Neural progenitor cell (in vitro differentiated cells): ENCODE measurements at regions not wholly inside any gene's neighbourhood (a gene's known extent, or its start where the extent isn't known, plus 50 kb on each side); places are given as distances from the start of the nearest gene placed in this dataset.

Experiments used
- DNase-seq: peaks from one replicate; pipeline ENCODE4 v3.0.0-alpha.2; 2016; ENCODE audit warnings: low spot score
- H2AFZ ChIP-seq: fragments of 200-600 bp; sonication (generic); replicated peaks from 2 replicates; pipeline ENCODE4 v1.6.1; 2016; ENCODE audit warnings: antibody characterized with exemption
- H3F3A ChIP-seq: fragments of 200-600 bp; sonication (generic); 2 replicates; pipeline ENCODE4 v1.6.1; 2016; ENCODE audit warnings: antibody characterized with exemption, low read depth
- H3K27ac ChIP-seq: fragments of 200-600 bp; sonication (generic); 2 replicates; pipeline ENCODE4 v1.5.1; 2016; ENCODE audit warnings: mild to moderate bottlenecking
- H3K27me3 ChIP-seq: fragments of 200-600 bp; sonication (generic); 2 replicates; pipeline ENCODE4 v1.6.1; 2016; ENCODE audit warnings: mild to moderate bottlenecking, moderate library complexity
- H3K36me3 ChIP-seq: fragments of 200-600 bp; sonication (generic); 2 replicates; pipeline ENCODE4 v1.5.1; 2016
- H3K4me1 ChIP-seq: fragments of 200-600 bp; sonication (generic); 2 replicates; pipeline ENCODE4 v1.6.1; 2016; ENCODE audit warnings: mixed run types
- H3K4me2 ChIP-seq: fragments of 200-600 bp; sonication (generic); 2 replicates; pipeline ENCODE4 v1.6.1; 2016
- H3K4me3 ChIP-seq: fragments of 200-600 bp; sonication (generic); 2 replicates; pipeline ENCODE4 v1.5.1; 2016
- H3K79me2 ChIP-seq: fragments of 200-600 bp; sonication (generic); 2 replicates; pipeline ENCODE4 v1.6.1; 2016; ENCODE audit warnings: low read depth
- H3K9ac ChIP-seq: fragments of 200-600 bp; sonication (generic); 2 replicates; pipeline ENCODE4 v1.6.1; 2016
- H3K9me3 ChIP-seq: fragments of 200-600 bp; sonication (generic); 2 replicates; pipeline ENCODE4 v1.5.1; 2016; ENCODE audit warnings: low read depth
- H4K20me1 ChIP-seq: fragments of 200-600 bp; sonication (generic); 2 replicates; pipeline ENCODE4 v1.6.1; 2016; ENCODE audit warnings: low read depth
- H3K27ac Mint-ChIP-seq: 3 replicates; pipeline ENCODE4 v1.8.0; 2021; ENCODE audit warnings: mixed read lengths
- H3K27me3 Mint-ChIP-seq: 2 replicates; pipeline ENCODE4 v1.8.0; 2022; ENCODE audit warnings: low read depth, mild to moderate bottlenecking, inconsistent platforms, moderate library complexity, mixed read lengths; ENCODE audit not compliant: insufficient read depth
- H3K36me3 Mint-ChIP-seq: 3 replicates; pipeline ENCODE4 v1.8.0; 2021; ENCODE audit warnings: mixed read lengths
- H3K4me1 Mint-ChIP-seq: 3 replicates; pipeline ENCODE4 v1.8.0; 2021; ENCODE audit warnings: mixed read lengths
- H3K4me3 Mint-ChIP-seq: 3 replicates; pipeline ENCODE4 v1.8.0; 2021; ENCODE audit warnings: mild to moderate bottlenecking, moderate library complexity, mixed read lengths
- H3K9me3 Mint-ChIP-seq: 3 replicates; pipeline ENCODE4 v1.8.0; 2020; ENCODE audit warnings: mixed read lengths
- EZH2 ChIP-seq: fragments of 200-600 bp; sonication (generic); IDR thresholded peaks from 2 replicates; pipeline ENCODE4 v1.6.1; 2017; ENCODE audit warnings: antibody characterized with exemption, mild to moderate bottlenecking, moderate library complexity
- EZH2phosphoT487 ChIP-seq: fragments of 200-600 bp; sonication (generic); IDR thresholded peaks from 2 replicates; pipeline ENCODE4 v1.6.1; 2017; ENCODE audit warnings: antibody characterized with exemption
- TF ChIP-seq, protein P1 (sequence below): fragments of 200-600 bp; sonication (generic); IDR thresholded peaks from 2 replicates; pipeline ENCODE4 v1.5.1; 2017; ENCODE audit warnings: antibody characterized with exemption, mild to moderate bottlenecking

DNA sequence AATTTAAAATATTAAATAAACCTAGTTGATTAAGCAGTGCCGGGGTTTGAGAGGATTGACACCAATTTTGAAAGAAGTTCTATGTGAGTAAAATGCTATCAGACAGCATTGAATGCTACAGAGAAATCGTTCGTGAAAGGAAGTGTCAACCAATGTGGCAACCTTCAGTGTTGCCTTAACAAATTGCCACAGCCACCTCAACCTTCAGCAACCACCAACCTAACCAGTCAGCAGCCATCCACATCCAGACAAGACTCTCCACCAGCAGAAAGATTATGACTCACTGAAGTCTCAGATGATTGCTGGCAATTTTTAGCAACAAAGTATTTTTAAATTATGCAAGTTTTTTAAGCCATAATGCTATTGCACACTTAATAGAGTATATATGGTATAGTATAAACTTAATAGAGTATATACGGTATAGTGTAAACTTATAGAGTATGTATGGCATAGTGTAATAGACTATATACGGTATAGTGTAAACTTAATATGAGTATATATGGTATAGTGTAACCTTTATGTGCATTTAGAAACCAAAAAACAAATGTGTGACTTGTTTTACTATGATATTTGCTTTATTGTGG is 65.3 kb upstream of the ID4 start:
- Mint-ChIP-seq H3K9me3 (peaks cover 3% of the 10 kb centered on the region), H3K36me3 (no peaks in the 10 kb centered on the region), H3K27ac (no peak overlapping the region), H3K4me3 (no peak overlapping the region), H3K27me3 (peaks cover 2% of the 10 kb centered on the region), H3K4me1 (no peaks in the 10 kb centered on the region)
- Histone ChIP-seq H3K9ac (no peak overlapping the region), H3K4me3 (no peak overlapping the region), H3K4me2 (no peak overlapping the region), H3K27me3 (no peaks in the 10 kb centered on the region), H3K79me2 (no peaks in the 10 kb centered on the region), H3K36me3 (no peaks in the 10 kb centered on the region), H2AFZ (no peak overlapping the region), H3K27ac (no peak overlapping the region), H3F3A (no peaks in the 10 kb centered on the region), H3K4me1 (no peaks in the 10 kb centered on the region), H3K9me3 (no peaks in the 10 kb centered on the region), H4K20me1 (no peaks in the 10 kb centered on the region)
- no peak for TF ChIP-seq EZH2
- no peak for TF ChIP-seq EZH2phosphoT487
- TF ChIP-seq, protein P1, sequence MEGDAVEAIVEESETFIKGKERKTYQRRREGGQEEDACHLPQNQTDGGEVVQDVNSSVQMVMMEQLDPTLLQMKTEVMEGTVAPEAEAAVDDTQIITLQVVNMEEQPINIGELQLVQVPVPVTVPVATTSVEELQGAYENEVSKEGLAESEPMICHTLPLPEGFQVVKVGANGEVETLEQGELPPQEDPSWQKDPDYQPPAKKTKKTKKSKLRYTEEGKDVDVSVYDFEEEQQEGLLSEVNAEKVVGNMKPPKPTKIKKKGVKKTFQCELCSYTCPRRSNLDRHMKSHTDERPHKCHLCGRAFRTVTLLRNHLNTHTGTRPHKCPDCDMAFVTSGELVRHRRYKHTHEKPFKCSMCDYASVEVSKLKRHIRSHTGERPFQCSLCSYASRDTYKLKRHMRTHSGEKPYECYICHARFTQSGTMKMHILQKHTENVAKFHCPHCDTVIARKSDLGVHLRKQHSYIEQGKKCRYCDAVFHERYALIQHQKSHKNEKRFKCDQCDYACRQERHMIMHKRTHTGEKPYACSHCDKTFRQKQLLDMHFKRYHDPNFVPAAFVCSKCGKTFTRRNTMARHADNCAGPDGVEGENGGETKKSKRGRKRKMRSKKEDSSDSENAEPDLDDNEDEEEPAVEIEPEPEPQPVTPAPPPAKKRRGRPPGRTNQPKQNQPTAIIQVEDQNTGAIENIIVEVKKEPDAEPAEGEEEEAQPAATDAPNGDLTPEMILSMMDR: no peak
- DNase-seq: no peak

DNA sequence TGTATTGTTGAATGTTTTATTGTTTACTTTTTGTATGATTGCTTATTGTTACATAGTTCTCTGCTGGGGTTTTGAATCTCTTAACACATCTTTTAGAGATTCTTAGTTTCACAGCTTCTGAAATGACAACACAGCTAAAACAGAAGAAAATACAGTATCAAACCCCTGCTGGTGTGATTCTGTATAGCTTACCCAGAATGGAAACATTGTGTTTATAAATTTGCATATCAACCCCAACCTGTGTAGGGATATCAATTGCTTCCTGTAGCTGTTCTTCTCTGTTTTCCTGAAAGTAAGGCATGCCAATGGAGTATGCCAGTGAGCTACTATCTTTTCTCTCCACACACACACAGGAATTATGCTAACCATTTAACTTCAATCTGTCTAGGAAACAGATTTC is 64.3 kb upstream of the ID4 start:
- Histone ChIP-seq H3K36me3 (no peaks in the 10 kb centered on the region), H3K79me2 (no peaks in the 10 kb centered on the region), H3K9me3 (no peaks in the 10 kb centered on the region), H3K27ac (no peak overlapping the region), H3K4me1 (no peaks in the 10 kb centered on the region), H4K20me1 (no peaks in the 10 kb centered on the region), H3K27me3 (no peaks in the 10 kb centered on the region), H3K4me3 (no peak overlapping the region), H3K4me2 (no peak overlapping the region), H3K9ac (no peak overlapping the region), H2AFZ (no peak overlapping the region), H3F3A (no peaks in the 10 kb centered on the region)
- TF ChIP-seq EZH2 (no peak), EZH2phosphoT487 (no peak)
- TF ChIP-seq, protein P1: no peak
- peaks cover 3% of the 10 kb centered on the region for H3K9me3 Mint-ChIP-seq
- DNase-seq: no peak
- H3K4me3 Mint-ChIP-seq: no peak overlapping the region
- H3K4me1 Mint-ChIP-seq: no peaks in the 10 kb centered on the region
- H3K27ac Mint-ChIP-seq: no peak overlapping the region
- H3K36me3 Mint-ChIP-seq: no peaks in the 10 kb centered on the region
- H3K27me3 Mint-ChIP-seq: peaks cover 2% of the 10 kb centered on the region

DNA sequence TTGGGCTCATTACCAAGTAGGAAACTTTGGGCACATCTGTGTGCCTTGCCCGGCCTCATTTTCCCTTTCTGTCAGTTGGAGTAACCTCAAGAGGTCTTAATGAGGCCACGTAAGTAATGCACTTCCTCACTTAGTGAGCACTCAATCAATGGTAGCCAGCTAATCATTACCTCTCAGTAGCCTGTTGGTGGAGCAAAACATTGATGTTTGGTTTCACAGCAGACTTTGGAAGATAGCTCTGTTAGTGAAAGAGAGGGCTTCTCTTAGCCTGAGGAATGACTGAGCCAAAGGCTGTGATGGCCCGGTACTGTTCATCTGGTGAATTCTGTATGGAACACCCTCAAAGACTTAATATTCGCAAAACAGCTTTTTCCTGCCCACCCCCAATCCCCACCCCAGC is 55.9 kb upstream of the ID4 start:
- no peak overlapping the region for H3K9ac ChIP-seq
- no peak overlapping the region for H2AFZ ChIP-seq
- H3K4me1 ChIP-seq: no peaks in the 10 kb centered on the region
- H3K27me3 ChIP-seq: no peaks in the 10 kb centered on the region
- Mint-ChIP-seq H3K4me1 (peaks cover 4% of the 10 kb centered on the region), H3K27me3 (no peaks in the 10 kb centered on the region), H3K36me3 (peaks cover 3% of the 10 kb centered on the region), H3K27ac (no peak overlapping the region), H3K9me3 (peaks cover 3% of the 10 kb centered on the region), H3K4me3 (no peak overlapping the region)
- no peak overlapping the region for H3K4me3 ChIP-seq
- TF ChIP-seq EZH2 (no peak), EZH2phosphoT487 (no peak)
- TF ChIP-seq, protein P1: no peak
- no peak overlapping the region for H3K27ac ChIP-seq
- no peaks in the 10 kb centered on the region for H3K9me3 ChIP-seq
- no peak for DNase-seq
- H3K36me3 ChIP-seq: no peaks in the 10 kb centered on the region
- no peaks in the 10 kb centered on the region for H4K20me1 ChIP-seq
- no peak overlapping the region for H3K4me2 ChIP-seq
- H3K79me2 ChIP-seq: no peaks in the 10 kb centered on the region
- H3F3A ChIP-seq: no peaks in the 10 kb centered on the region
